ENCODE measurements at regions not wholly inside any gene's neighbourhood (a gene's known extent, or its start where the extent isn't known, plus 50 kb on each side); places are given as distances from the start of the nearest gene placed in this dataset.

DNA sequence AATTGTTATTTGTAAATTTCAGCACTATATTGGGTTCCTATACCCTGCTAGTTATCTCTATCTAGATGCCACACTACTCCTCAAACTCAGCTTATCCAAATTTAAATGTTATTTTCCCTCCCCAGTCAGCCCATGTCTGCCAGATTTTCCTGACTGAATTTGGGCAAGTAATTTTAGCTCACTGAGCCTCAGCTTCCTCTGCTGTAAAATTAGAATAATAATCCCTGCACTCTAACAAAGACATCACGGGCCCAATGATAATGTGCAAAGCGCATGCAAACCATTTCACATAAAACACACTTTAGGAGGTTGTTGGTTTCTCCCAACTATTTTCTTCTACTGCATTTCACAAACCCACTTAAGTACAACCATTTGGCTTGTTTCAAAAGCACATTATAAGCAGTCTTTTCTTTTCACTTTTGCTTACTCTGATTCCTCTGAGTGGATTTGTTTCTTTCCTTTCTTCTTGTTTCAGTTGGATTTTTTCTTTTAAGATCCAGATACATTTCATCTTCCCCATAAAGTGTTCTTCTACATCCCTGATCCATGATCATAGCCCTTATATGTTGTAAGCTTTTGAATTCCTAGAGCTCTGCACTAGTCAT is 152.8 kb upstream of the DPT start:
- TF ChIP-seq, protein P1, sequence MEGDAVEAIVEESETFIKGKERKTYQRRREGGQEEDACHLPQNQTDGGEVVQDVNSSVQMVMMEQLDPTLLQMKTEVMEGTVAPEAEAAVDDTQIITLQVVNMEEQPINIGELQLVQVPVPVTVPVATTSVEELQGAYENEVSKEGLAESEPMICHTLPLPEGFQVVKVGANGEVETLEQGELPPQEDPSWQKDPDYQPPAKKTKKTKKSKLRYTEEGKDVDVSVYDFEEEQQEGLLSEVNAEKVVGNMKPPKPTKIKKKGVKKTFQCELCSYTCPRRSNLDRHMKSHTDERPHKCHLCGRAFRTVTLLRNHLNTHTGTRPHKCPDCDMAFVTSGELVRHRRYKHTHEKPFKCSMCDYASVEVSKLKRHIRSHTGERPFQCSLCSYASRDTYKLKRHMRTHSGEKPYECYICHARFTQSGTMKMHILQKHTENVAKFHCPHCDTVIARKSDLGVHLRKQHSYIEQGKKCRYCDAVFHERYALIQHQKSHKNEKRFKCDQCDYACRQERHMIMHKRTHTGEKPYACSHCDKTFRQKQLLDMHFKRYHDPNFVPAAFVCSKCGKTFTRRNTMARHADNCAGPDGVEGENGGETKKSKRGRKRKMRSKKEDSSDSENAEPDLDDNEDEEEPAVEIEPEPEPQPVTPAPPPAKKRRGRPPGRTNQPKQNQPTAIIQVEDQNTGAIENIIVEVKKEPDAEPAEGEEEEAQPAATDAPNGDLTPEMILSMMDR (IDR thresholded peaks at IDR 0.05) = no peak
- no peak for TF ChIP-seq ZNF219 (CRISPR knock-in tag; IDR thresholded peaks at IDR 0.05; ENCODE audit: borderline replicate concordance)
- TF ChIP-seq, protein P2, sequence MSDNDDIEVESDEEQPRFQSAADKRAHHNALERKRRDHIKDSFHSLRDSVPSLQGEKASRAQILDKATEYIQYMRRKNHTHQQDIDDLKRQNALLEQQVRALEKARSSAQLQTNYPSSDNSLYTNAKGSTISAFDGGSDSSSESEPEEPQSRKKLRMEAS (CRISPR knock-in tag; IDR thresholded peaks at IDR 0.05) = no peak
- TF ChIP-seq, protein P3, sequence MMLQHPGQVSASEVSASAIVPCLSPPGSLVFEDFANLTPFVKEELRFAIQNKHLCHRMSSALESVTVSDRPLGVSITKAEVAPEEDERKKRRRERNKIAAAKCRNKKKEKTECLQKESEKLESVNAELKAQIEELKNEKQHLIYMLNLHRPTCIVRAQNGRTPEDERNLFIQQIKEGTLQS (CRISPR knock-in tag; conservative IDR thresholded peaks at IDR 0.05) = no peak
- TF ChIP-seq, protein P4, sequence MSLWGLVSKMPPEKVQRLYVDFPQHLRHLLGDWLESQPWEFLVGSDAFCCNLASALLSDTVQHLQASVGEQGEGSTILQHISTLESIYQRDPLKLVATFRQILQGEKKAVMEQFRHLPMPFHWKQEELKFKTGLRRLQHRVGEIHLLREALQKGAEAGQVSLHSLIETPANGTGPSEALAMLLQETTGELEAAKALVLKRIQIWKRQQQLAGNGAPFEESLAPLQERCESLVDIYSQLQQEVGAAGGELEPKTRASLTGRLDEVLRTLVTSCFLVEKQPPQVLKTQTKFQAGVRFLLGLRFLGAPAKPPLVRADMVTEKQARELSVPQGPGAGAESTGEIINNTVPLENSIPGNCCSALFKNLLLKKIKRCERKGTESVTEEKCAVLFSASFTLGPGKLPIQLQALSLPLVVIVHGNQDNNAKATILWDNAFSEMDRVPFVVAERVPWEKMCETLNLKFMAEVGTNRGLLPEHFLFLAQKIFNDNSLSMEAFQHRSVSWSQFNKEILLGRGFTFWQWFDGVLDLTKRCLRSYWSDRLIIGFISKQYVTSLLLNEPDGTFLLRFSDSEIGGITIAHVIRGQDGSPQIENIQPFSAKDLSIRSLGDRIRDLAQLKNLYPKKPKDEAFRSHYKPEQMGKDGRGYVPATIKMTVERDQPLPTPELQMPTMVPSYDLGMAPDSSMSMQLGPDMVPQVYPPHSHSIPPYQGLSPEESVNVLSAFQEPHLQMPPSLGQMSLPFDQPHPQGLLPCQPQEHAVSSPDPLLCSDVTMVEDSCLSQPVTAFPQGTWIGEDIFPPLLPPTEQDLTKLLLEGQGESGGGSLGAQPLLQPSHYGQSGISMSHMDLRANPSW (CRISPR knock-in tag; conservative IDR thresholded peaks at IDR 0.05; ENCODE audit: low read depth) = no peak
